Right lobe of liver (tissue), 6 donors: ENCODE measurements at regions not wholly inside any gene's neighbourhood (a gene's known extent, or its start where the extent isn't known, plus 50 kb on each side); places are given as distances from the start of the nearest gene placed in this dataset.

ENCODE experiments used
- ATAC-seq, 4 donors: fragments of 200-7000 bp; cut with Tn5 transposase; one replicate each; pipeline ENCODE4 v1.9.1; 2020; ENCODE audit warnings: mild to moderate bottlenecking in 4 of 4, moderate library complexity in 4 of 4
- DNase-seq, 3 donors: peaks; one replicate each; pipeline ENCODE4 v3.0.0-alpha.2; 2020
- H3K27ac ChIP-seq, 3 donors: fragments of 200-600 bp; one replicate each; pipeline ENCODE4 v1.8.0; 2022
- H3K27me3 ChIP-seq, 2 donors: fragments of 200-600 bp; one replicate each; pipeline ENCODE4 v1.8.0; 2022
- H3K36me3 ChIP-seq, 4 donors: fragments of 200-600 bp; sonication (generic) in 1 of 4; one replicate each; pipeline versions ENCODE4 v1.5.1 to v1.8.0; 2017 to 2022; ENCODE audit warnings: control low read depth in 1 of 4
- H3K4me1 ChIP-seq, 4 donors: fragments of 200-600 bp; sonication (generic) in 1 of 4; one replicate each; pipeline versions ENCODE4 v1.5.1 to v1.8.0; 2017 to 2022; ENCODE audit warnings: control low read depth in 1 of 4
- H3K4me3 ChIP-seq, 3 donors: fragments of 200-600 bp; one replicate each; pipeline ENCODE4 v1.8.0; 2022
- H3K9me3 ChIP-seq, 4 donors: fragments of 200-600 bp; sonication (generic) in 1 of 4; one replicate each; pipeline versions ENCODE4 v1.5.1 to v1.8.0; 2017 to 2022; ENCODE audit warnings: control low read depth in 1 of 4
- CTCF ChIP-seq, 4 donors: fragments of 200-600 bp in 3 of 4; fragments of 450-650 bp in 1 of 4; IDR thresholded peaks; one replicate each; pipeline versions ENCODE4 v1.5.1 to v1.8.0; 2016 to 2022; ENCODE audit warnings: antibody characterized with exemption in 4 of 4, mild to moderate bottlenecking in 2 of 4
- POLR2A ChIP-seq: fragments of 450-650 bp; IDR thresholded peaks from one replicate; pipeline ENCODE4 v1.6.1; 2017; ENCODE audit warnings: antibody characterized with exemption, mild to moderate bottlenecking
- WGBS: methylation state at CpG from one replicate; pipeline ENCODE4 v1.1.6; 2018; ENCODE audit warnings: low coverage, low lambda C conversion rate; ENCODE audit not compliant: insufficient coverage; ENCODE audit errors: missing lambda C conversion rate; 5-methylcytosine and 5-hydroxymethylcytosine counted together
- intact Hi-C, 2 donors: fragments of 100-400 bp; cut with DNase I; formaldehyde crosslinking; loops; one replicate each; pipeline versions ENCODE4 v1.11.2 to v1.14.1; 2022
- donor health status: DM: no; HTN: yes; CAD: no.
- donor health status: DM: no; HTN: no; CAD: no.
- donor health status: DM: no; HTN: no; CAD: no.
- donor health status: DM: no; HTN: yes; CAD: no.
- donor health status: DM: no; HTN: yes; CAD: no.

- no peaks in the 10 kb centered on the region for H3K9me3 ChIP-seq
- H3K27me3 ChIP-seq = no peaks in the 10 kb centered on the region
- WGBS = 67% methylated on average over 5 of the region's 6 CpGs
- H3K27ac ChIP-seq = no peak overlapping the region
- H3K36me3 ChIP-seq = no peaks in the 10 kb centered on the region
- no peak for DNase-seq
- intact Hi-C loops = no loop called here
- H3K4me3 ChIP-seq = no peak overlapping the region
- no peaks in the 10 kb centered on the region for H3K4me1 ChIP-seq
- TF ChIP-seq CTCF (IDR thresholded peaks at IDR 0.05) = no peak
- ATAC-seq = no peak
These were observed 125.7 kb upstream of the CDK1 start for GRCh38 chr10:60652628-60653027.

- H3K4me3 ChIP-seq = no peak overlapping the region
- ATAC-seq = no peak
- TF ChIP-seq POLR2A (no peak), CTCF (IDR thresholded peaks at IDR 0.05) (no peak)
- no peaks in the 10 kb centered on the region for H3K36me3 ChIP-seq
- intact Hi-C loops = no loop called here
- no peak overlapping the region for H3K27ac ChIP-seq
- no peaks in the 10 kb centered on the region for H3K27me3 ChIP-seq
- DNase-seq = no peak
- no peaks in the 10 kb centered on the region for H3K4me1 ChIP-seq
- no peaks in the 10 kb centered on the region for H3K9me3 ChIP-seq
These were observed 127.9 kb upstream of the CDK1 start for GRCh38 chr10:60650378-60650800.

- ATAC-seq = peak in 3 of 4 donors; percentile 35 to 44 (median 43)
- WGBS = 38% methylated on average over 4 of the region's 4 CpGs
- H3K36me3 ChIP-seq = no peaks in the 10 kb centered on the region
- no peak for TF ChIP-seq CTCF (IDR thresholded peaks at IDR 0.05)
- TF ChIP-seq POLR2A = no peak
- no peaks in the 10 kb centered on the region for H3K27me3 ChIP-seq
- no peaks in the 10 kb centered on the region for H3K9me3 ChIP-seq
- H3K4me3 ChIP-seq = no peak overlapping the region
- H3K4me1 ChIP-seq = no peaks in the 10 kb centered on the region
- intact Hi-C loops = loop anchor here (5.0 to 10.0 kb wide), 3 partner anchors 105 to 205 kb away; no protein-coding TSS in a partner anchor
- H3K27ac ChIP-seq = no peak overlapping the region
- no peak for DNase-seq
These were observed 128.5 kb upstream of the CDK1 start for GRCh38 chr10:60649485-60650377.

GRCh38 chr10:60648761-60649160, 129.5 kb upstream of the CDK1 start:
- Histone ChIP-seq H3K9me3 (no peaks in the 10 kb centered on the region), H3K27me3 (no peaks in the 10 kb centered on the region), H3K36me3 (no peaks in the 10 kb centered on the region), H3K27ac (no peak overlapping the region), H3K4me3 (no peak overlapping the region), H3K4me1 (no peaks in the 10 kb centered on the region)
- DNase-seq (no peak), ATAC-seq (no peak)
- TF ChIP-seq POLR2A = no peak
- TF ChIP-seq CTCF (IDR thresholded peaks at IDR 0.05) = no peak
- intact Hi-C loops = loop anchor here (5.0 to 10.0 kb wide), 3 partner anchors 104 to 204 kb away; no protein-coding TSS in a partner anchor
- WGBS = 54% methylated on average over 2 of the region's 2 CpGs
